GM23248 (cell line): ENCODE measurements at regions not wholly inside any gene's neighbourhood (a gene's known extent, or its start where the extent isn't known, plus 50 kb on each side); places are given as distances from the start of the nearest gene placed in this dataset.

ENCODE experiments used
- DNase-seq: peaks from one replicate; pipeline ENCODE4 v3.0.0-alpha.2; 2015
- H2AFZ ChIP-seq: fragments of 200-600 bp; sonication (generic); 2 replicates; pipeline ENCODE4 v1.6.1; 2016; ENCODE audit warnings: antibody characterized with exemption
- H3F3A ChIP-seq: fragments of 200-600 bp; sonication (generic); 2 replicates; pipeline ENCODE4 v1.6.1; 2016; ENCODE audit warnings: mild to moderate bottlenecking, antibody characterized with exemption, mixed run types; ENCODE audit not compliant: insufficient read depth
- H3K27ac ChIP-seq: fragments of 200-600 bp; sonication (generic); 2 replicates; pipeline ENCODE4 v1.5.1; 2016; ENCODE audit warnings: mild to moderate bottlenecking
- H3K27me3 ChIP-seq: fragments of 200-600 bp; sonication (generic); replicated peaks from 2 replicates; pipeline ENCODE4 v1.6.1; 2016; ENCODE audit warnings: mild to moderate bottlenecking; ENCODE audit not compliant: insufficient read depth
- H3K36me3 ChIP-seq: fragments of 200-600 bp; sonication (generic); 2 replicates; pipeline ENCODE4 v1.6.1; 2016; ENCODE audit warnings: low read depth, mild to moderate bottlenecking
- H3K4me1 ChIP-seq: fragments of 200-600 bp; sonication (generic); 2 replicates; pipeline ENCODE4 v1.6.1; 2016; ENCODE audit warnings: mild to moderate bottlenecking; ENCODE audit not compliant: insufficient read depth
- H3K4me2 ChIP-seq: fragments of 200-600 bp; sonication (generic); one replicate; pipeline ENCODE4 v1.6.1; 2016; ENCODE audit warnings: mild to moderate bottlenecking; ENCODE audit not compliant: unreplicated experiment
- H3K4me3 ChIP-seq: fragments of 200-600 bp; sonication (generic); 2 replicates; pipeline ENCODE4 v1.5.1; 2016; ENCODE audit warnings: mild to moderate bottlenecking
- H3K79me2 ChIP-seq: fragments of 200-600 bp; sonication (generic); 2 replicates; pipeline ENCODE4 v1.6.1; 2016; ENCODE audit warnings: mild to moderate bottlenecking; ENCODE audit not compliant: insufficient read depth
- H3K9ac ChIP-seq: fragments of 200-600 bp; sonication (generic); 2 replicates; pipeline ENCODE4 v1.6.1; 2016; ENCODE audit warnings: mild to moderate bottlenecking
- H3K9me2 ChIP-seq: fragments of 200-600 bp; sonication (generic); 2 replicates; pipeline ENCODE4 v1.6.1; 2016; ENCODE audit warnings: mixed run types, mild to moderate bottlenecking, moderate library complexity; ENCODE audit not compliant: insufficient read depth
- H3K9me3 ChIP-seq: fragments of 200-600 bp; sonication (generic); one replicate; pipeline ENCODE4 v1.6.1; 2017; ENCODE audit warnings: low read depth
- H4K20me1 ChIP-seq: fragments of 200-600 bp; sonication (generic); 2 replicates; pipeline ENCODE4 v1.6.0; 2016; ENCODE audit not compliant: insufficient read depth
- EZH2 ChIP-seq: fragments of 200-600 bp; sonication (generic); IDR thresholded peaks from 2 replicates; pipeline ENCODE4 v1.6.1; 2018; ENCODE audit warnings: antibody characterized with exemption, mild to moderate bottlenecking; ENCODE audit not compliant: insufficient read depth, poor library complexity, severe bottlenecking
- EZH2phosphoT487 ChIP-seq: fragments of 200-600 bp; sonication (generic); IDR thresholded peaks from 2 replicates; pipeline ENCODE4 v1.6.1; 2018; ENCODE audit warnings: antibody characterized with exemption, moderate library complexity, mild to moderate bottlenecking, low read depth; ENCODE audit not compliant: insufficient read depth
- WGBS, 2 experiments: methylation state at CpG; one replicate each; pipeline ENCODE4 v1.1.6; 2015 to 2017; ENCODE audit warnings: low lambda C conversion rate in 2 of 2, low coverage in 1 of 2; ENCODE audit errors: missing lambda C conversion rate in 2 of 2; 5-methylcytosine and 5-hydroxymethylcytosine counted together
- in situ Hi-C: fragments of 300-500 bp; cut with MboI; formaldehyde crosslinking; loops from 2 replicates; pipeline ENCODE4 v1.15.0; 2020

DNA sequence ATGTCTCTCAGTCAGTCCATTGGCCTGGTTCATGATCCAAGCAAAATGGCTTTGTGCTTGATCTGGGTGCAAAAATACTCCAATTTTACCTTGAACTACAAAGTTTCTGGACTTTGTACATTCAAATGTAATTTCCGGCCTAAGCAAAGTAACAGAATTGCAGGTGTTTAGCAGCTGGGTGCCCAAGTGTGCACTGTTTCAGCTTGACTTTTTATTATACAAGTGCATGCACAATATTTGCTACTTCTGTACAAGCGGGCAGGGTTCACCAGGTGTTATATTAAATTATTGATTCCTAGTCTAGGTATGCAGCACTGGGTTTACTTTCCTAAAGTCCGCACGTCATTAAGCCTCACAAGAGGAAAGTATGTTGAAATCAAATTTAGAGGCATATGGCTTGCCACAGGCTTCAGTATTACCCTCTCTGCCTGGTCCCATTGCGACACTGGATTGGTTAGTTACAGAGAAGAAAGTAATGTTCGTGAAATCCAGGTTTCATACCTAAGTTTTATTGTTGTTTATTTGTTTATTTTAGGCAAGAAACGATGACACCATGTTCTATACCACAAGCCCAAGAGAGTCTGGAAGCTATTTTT is 376.9 kb upstream of the CTSO start:
- no peaks in the 10 kb centered on the region for H3K36me3 ChIP-seq
- H2AFZ ChIP-seq, result no peak overlapping the region

DNA sequence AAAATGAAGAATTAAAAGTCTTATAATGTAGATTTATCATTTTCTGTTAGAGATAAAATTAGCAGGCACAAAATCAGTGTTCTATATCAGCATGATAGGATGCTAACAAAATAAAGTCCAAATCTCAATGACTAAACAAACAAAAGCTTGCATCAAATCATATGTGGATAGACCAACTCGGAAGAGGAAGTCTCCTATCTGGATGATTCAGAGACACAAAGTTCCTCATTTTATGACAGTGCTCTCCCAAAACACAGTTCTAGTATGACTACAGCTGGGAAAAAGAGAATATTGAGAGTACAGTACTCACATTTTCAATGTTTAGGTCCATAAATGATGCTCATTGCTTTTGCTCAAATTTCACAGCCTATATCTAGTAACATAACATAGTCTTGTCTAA is 376.1 kb upstream of the CTSO start:
- H3K9me2 ChIP-seq, result no peaks in the 10 kb centered on the region
- no peak overlapping the region for H3K4me3 ChIP-seq
- no peak overlapping the region for H3K9ac ChIP-seq
- no peaks in the 10 kb centered on the region for H3K79me2 ChIP-seq
- no peaks in the 10 kb centered on the region for H3K27me3 ChIP-seq
- in situ Hi-C loops, result no loop called here
- H3K4me2 ChIP-seq, result no peak overlapping the region
- no peaks in the 10 kb centered on the region for H3F3A ChIP-seq
- no peak for TF ChIP-seq EZH2
- TF ChIP-seq EZH2phosphoT487, result no peak
- peak; percentile 45 for DNase-seq
- no peaks in the 10 kb centered on the region for H4K20me1 ChIP-seq
- H3K27ac ChIP-seq, result no peak overlapping the region
- H3K9me3 ChIP-seq, result no peaks in the 10 kb centered on the region
- 24 to 36% methylated on average over 1 of the region's 1 CpG for WGBS, 2 experiments
- H3K4me1 ChIP-seq, result no peaks in the 10 kb centered on the region; the same call in 1 of the 2 replicates
- peak overlapping the region; percentile 13; the same call in 1 of the 2 replicates for H2AFZ ChIP-seq
- H3K36me3 ChIP-seq, result no peaks in the 10 kb centered on the region

More for the DNA sequence above, 376.9 kb upstream of the CTSO start:
- in situ Hi-C loops, result no loop called here
- H4K20me1 ChIP-seq, result no peaks in the 10 kb centered on the region
- H3K9me3 ChIP-seq, result no peaks in the 10 kb centered on the region
- H3K4me1 ChIP-seq, result no peaks in the 10 kb centered on the region; the same call in 1 of the 2 replicates
- H3F3A ChIP-seq, result no peaks in the 10 kb centered on the region
- no peaks in the 10 kb centered on the region for H3K79me2 ChIP-seq
- WGBS, 2 experiments, result 80 to 81% methylated on average over 7 of the region's 7 CpGs
- H3K9me2 ChIP-seq, result no peaks in the 10 kb centered on the region
- no peaks in the 10 kb centered on the region for H3K27me3 ChIP-seq
- no peak overlapping the region for H3K4me3 ChIP-seq
- no peak for DNase-seq
- TF ChIP-seq EZH2, result no peak
- TF ChIP-seq EZH2phosphoT487, result no peak
- no peak overlapping the region for H3K9ac ChIP-seq
- H3K27ac ChIP-seq, result no peak overlapping the region
- H3K4me2 ChIP-seq, result no peak overlapping the region

DNA sequence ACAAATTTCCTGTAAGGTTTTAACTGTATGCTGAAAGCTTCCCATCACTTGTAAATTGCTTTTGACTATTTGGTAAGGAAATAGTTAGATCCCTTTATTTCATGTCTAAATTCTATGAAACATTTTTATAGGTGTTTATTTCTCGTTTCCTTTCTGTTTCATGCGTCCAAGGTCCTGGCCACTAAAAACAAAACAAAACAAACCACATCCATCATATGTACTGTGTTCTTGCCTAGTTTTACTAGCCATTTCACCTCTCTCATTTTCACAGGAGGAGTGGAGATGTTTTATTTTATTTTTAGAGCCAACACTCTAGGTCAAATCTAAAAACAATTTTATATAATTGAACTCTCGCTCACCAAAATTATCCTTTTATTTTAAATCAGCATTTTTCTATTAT is 375.2 kb upstream of the CTSO start:
- H3K9me2 ChIP-seq, result no peaks in the 10 kb centered on the region
- no peaks in the 10 kb centered on the region; the same call in 1 of the 2 replicates for H3K4me1 ChIP-seq
- no peak overlapping the region for H3K27ac ChIP-seq
- no peak overlapping the region for H2AFZ ChIP-seq
- no peaks in the 10 kb centered on the region for H3F3A ChIP-seq
- no peak for TF ChIP-seq EZH2phosphoT487
- no peak for TF ChIP-seq EZH2
- H3K9me3 ChIP-seq, result no peaks in the 10 kb centered on the region
- no peak overlapping the region for H3K4me2 ChIP-seq
- no peaks in the 10 kb centered on the region for H4K20me1 ChIP-seq
- no peak overlapping the region for H3K9ac ChIP-seq
- in situ Hi-C loops, result no loop called here
- H3K27me3 ChIP-seq, result no peaks in the 10 kb centered on the region
- no peaks in the 10 kb centered on the region for H3K36me3 ChIP-seq
- no peak for DNase-seq
- WGBS, 2 experiments, result 86 to 93% methylated on average over 3 of the region's 3 CpGs
- no peak overlapping the region for H3K4me3 ChIP-seq
- H3K79me2 ChIP-seq, result no peaks in the 10 kb centered on the region

DNA sequence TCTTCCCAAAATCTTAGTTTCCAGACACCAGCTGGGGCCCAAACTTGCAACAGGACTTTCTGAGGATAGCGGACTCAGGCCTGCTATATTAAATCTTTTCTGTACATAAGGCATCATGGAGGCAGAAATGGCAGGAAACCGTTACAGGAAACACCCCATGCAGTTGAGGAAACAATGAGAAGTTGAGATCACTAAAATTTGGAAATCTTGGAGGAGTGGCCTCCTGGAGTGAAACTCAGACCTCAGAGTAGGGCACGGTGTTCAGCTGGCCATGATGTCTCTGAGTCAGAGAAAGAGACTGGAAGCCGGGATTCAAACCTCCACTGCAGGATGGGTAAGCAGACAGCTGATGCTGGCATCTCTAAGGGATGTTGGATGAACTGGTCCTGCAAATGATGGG is 372.6 kb upstream of the CTSO start:
- H3K79me2 ChIP-seq, result no peaks in the 10 kb centered on the region
- no peak overlapping the region for H3K4me3 ChIP-seq
- in situ Hi-C loops, result no loop called here
- no peak overlapping the region for H3K27ac ChIP-seq
- WGBS, 2 experiments, result 60 to 64% methylated on average over 4 of the region's 4 CpGs
- peaks cover 23% of the 10 kb centered on the region for H3K4me1 ChIP-seq
- no peak for DNase-seq
- H3K9me3 ChIP-seq, result no peaks in the 10 kb centered on the region
- H3K4me2 ChIP-seq, result no peak overlapping the region
- H2AFZ ChIP-seq, result no peak overlapping the region
- TF ChIP-seq EZH2 (no peak), EZH2phosphoT487 (no peak)
- H3K27me3 ChIP-seq, result no peaks in the 10 kb centered on the region
- no peak overlapping the region for H3K9ac ChIP-seq
- H3K9me2 ChIP-seq, result no peaks in the 10 kb centered on the region
- H3F3A ChIP-seq, result peaks cover 11% of the 10 kb centered on the region
- H4K20me1 ChIP-seq, result no peaks in the 10 kb centered on the region
- H3K36me3 ChIP-seq, result no peaks in the 10 kb centered on the region
